ENCODE measurements at regions not wholly inside any gene's neighbourhood (a gene's known extent, or its start where the extent isn't known, plus 50 kb on each side); places are given as distances from the start of the nearest gene placed in this dataset.

DNA sequence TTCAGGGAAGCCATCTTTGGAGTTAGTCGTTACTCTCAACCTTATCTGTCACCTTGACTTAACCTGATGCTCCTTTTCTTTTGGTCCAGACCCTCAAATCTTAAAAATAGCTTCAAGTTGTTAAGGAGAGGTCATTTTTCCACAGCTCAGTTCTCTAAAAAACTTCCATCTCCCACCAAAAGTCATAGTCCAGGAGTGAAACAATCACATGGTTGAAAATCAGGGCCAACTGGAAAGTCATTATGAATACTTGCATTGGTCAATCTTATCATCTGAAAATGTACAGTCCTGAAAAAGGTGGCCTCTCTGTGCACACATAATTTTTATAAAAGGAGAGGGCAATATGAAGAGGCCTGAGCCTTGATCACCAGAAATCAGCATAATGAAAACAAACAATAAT lies 195.7 kb downstream of the BCAS1 start:
- TF ChIP-seq, protein P1, sequence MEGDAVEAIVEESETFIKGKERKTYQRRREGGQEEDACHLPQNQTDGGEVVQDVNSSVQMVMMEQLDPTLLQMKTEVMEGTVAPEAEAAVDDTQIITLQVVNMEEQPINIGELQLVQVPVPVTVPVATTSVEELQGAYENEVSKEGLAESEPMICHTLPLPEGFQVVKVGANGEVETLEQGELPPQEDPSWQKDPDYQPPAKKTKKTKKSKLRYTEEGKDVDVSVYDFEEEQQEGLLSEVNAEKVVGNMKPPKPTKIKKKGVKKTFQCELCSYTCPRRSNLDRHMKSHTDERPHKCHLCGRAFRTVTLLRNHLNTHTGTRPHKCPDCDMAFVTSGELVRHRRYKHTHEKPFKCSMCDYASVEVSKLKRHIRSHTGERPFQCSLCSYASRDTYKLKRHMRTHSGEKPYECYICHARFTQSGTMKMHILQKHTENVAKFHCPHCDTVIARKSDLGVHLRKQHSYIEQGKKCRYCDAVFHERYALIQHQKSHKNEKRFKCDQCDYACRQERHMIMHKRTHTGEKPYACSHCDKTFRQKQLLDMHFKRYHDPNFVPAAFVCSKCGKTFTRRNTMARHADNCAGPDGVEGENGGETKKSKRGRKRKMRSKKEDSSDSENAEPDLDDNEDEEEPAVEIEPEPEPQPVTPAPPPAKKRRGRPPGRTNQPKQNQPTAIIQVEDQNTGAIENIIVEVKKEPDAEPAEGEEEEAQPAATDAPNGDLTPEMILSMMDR (IDR thresholded peaks at IDR 0.05; ENCODE audit: low read depth, low read length), result no peak
- Histone ChIP-seq H3K4me1 (ENCODE audit: low read depth) (no peaks in the 10 kb centered on the region), H3K36me3 (no peaks in the 10 kb centered on the region), H3K27me3 (no peaks in the 10 kb centered on the region), H3K4me3 (no peak overlapping the region), H3K27ac (no peak overlapping the region), H3K9me3 (ENCODE audit: low read depth) (no peaks in the 10 kb centered on the region)
- no peak for DNase-seq (ENCODE audit: low read depth in 1 of 2, low spot score in 1 of 2)

DNA sequence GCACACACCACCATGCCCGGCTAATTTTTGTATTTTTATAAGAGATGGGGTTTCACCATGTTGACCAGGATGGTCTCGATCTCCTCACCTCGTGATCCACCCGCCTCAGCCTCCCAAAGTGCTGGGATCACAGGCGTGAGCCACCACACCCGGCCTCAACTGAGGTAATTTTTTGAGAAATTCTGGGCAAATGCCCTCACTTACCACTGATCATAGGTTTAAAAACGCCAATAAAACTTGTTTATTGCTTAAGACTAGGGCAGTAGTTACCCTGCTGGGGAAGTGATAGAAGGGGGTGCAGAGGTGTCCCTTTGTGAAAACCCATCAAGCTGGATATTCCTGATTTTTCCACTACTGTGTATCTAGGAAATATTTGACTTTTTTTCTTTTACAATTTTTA lies 196.3 kb downstream of the BCAS1 start:
- H3K4me3 ChIP-seq, result no peak overlapping the region
- no peak overlapping the region for H3K27ac ChIP-seq
- H3K9me3 ChIP-seq (ENCODE audit: low read depth), result no peaks in the 10 kb centered on the region
- H3K4me1 ChIP-seq (ENCODE audit: low read depth), result no peaks in the 10 kb centered on the region
- no peaks in the 10 kb centered on the region for H3K27me3 ChIP-seq
- TF ChIP-seq, protein P1 (IDR thresholded peaks at IDR 0.05; ENCODE audit: low read depth, low read length), result no peak
- no peak for DNase-seq (ENCODE audit: low read depth in 1 of 2, low spot score in 1 of 2)
- H3K36me3 ChIP-seq, result no peaks in the 10 kb centered on the region

DNA sequence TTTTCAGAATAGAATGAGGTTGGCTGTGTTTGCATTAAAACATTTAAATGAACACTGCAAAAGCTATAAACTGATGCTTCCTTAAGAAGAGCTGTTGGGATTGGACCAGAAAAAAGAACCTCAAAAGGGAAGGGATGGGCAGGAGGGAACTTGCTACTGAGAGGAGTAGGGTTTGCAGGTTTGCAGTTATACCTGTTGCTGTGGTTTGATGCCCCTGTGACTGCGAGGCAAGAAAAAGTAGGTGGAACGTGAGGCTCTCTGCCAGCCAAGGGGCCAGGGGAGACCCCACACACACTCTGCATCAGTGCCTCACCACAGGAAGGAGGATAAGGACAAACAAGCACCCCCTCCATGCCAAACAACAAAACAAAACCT lies 197.2 kb downstream of the BCAS1 start:
- H3K4me1 ChIP-seq (ENCODE audit: low read depth), result no peaks in the 10 kb centered on the region
- TF ChIP-seq, protein P1 (IDR thresholded peaks at IDR 0.05; ENCODE audit: low read depth, low read length), result no peak
- no peaks in the 10 kb centered on the region for H3K36me3 ChIP-seq

DNA sequence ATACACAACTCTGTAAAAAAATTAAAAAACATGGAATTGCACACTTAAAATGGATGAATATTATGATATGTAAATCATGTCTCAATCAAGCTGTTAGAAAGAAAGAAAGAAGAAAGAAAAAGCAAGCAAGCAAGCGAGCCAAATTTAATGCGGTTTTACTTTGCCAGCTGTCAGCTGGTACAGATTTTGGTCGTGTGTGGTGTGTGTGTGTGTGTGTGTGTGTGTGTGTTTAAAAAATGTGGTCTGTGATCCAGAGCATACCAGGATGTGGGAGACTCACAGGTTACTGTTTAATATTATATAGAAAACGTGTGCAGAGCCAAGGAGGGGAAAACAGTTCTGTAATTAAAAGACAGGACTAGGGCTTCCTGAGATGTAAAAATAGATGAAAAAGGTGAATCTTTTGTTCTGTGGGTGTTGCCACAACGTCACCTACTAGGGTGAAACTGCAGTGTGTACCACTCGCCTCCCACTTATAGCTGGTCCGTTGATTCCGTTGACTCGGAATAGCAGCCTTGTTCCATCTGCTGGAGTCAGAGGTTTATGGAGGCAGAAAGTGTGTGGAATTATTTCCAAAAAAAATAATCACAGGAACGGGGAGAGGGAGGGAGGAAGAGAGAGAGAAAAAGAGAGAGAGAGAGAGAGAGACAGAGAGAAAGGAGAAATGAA lies 197.7 kb downstream of the BCAS1 start:
- Histone ChIP-seq H3K27me3 (no peaks in the 10 kb centered on the region), H3K4me3 (no peak overlapping the region), H3K9me3 (ENCODE audit: low read depth) (no peaks in the 10 kb centered on the region), H3K36me3 (no peaks in the 10 kb centered on the region), H3K4me1 (ENCODE audit: low read depth) (peaks cover 3% of the 10 kb centered on the region), H3K27ac (no peak overlapping the region)
- peak in 1 of 2 donors; percentile 34 for DNase-seq (ENCODE audit: low read depth in 1 of 2, low spot score in 1 of 2)
- TF ChIP-seq, protein P1 (IDR thresholded peaks at IDR 0.05; ENCODE audit: low read depth, low read length), result no peak

More for the DNA sequence above, 197.2 kb downstream of the BCAS1 start:
- Histone ChIP-seq H3K4me3 (no peak overlapping the region), H3K27ac (no peak overlapping the region), H3K9me3 (ENCODE audit: low read depth) (no peaks in the 10 kb centered on the region), H3K27me3 (no peaks in the 10 kb centered on the region)
- DNase-seq (ENCODE audit: low read depth in 1 of 2, low spot score in 1 of 2), result no peak

DNA sequence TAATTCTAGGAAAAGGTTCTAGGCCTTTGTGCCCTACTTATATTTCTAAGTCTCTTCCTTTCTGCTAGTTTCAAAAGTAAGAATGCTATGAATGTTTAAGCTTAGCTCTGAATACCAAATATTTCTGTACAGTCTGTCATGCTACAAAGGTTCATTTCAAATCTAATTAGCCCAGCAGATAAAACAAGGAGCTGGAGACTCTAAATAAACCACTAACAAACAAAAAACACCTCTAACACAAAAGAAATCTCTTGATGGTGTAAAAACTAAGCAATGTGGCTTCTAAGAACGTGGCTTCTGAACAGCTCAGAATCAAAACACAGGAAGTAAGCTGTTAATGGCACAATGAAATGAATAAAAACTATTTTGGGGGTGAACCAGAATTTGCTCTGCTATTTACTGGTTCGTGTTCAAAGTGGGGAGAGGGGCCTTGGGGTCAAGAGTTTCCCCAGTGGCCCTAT lies 198.3 kb downstream of the BCAS1 start:
- H3K27ac ChIP-seq, result no peak overlapping the region
- no peak for DNase-seq (ENCODE audit: low read depth in 1 of 2, low spot score in 1 of 2)
- H3K9me3 ChIP-seq (ENCODE audit: low read depth), result no peaks in the 10 kb centered on the region
- H3K4me3 ChIP-seq, result no peak overlapping the region
- TF ChIP-seq, protein P1 (IDR thresholded peaks at IDR 0.05; ENCODE audit: low read depth, low read length), result no peak
- H3K27me3 ChIP-seq, result no peaks in the 10 kb centered on the region
- peaks cover 9% of the 10 kb centered on the region for H3K4me1 ChIP-seq (ENCODE audit: low read depth)
- no peaks in the 10 kb centered on the region for H3K36me3 ChIP-seq
